ENCODE measurements at regions not wholly inside any gene's neighbourhood (a gene's known extent, or its start where the extent isn't known, plus 50 kb on each side); places are given as distances from the start of the nearest gene placed in this dataset.

DNA sequence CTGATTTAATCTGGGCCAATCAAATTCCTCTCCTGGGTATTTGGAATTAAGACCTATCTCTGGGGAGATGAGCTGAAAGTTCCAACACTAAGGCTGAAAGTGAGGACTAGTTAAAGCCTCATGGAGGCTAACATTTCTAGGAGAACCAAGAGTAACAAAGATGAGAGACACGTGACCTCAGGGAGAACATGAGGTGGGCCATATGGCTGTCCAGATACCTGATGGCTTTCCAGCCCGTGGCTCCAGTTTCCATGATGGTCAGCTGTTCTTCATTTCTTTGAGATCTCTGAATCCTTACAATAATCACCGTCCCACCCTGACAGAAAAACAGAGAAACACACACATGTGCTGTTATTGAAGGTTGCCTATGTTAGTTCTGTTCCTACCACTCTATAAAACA lies 66.1 kb downstream of the LEPR start:
- Mint-ChIP-seq H3K9me3 (no peaks in the 10 kb centered on the region), H3K4me1 (ENCODE audit: low read depth) (peaks cover 14% of the 10 kb centered on the region), H3K36me3 (ENCODE audit: low read depth) (peaks cover 9% of the 10 kb centered on the region; the same call in 1 of the 2 replicates), H3K27ac (no peak overlapping the region), H3K27me3 (ENCODE audit: insufficient read depth) (no peaks in the 10 kb centered on the region), H3K4me3 (no peak overlapping the region)
- TF ChIP-seq, protein P1, sequence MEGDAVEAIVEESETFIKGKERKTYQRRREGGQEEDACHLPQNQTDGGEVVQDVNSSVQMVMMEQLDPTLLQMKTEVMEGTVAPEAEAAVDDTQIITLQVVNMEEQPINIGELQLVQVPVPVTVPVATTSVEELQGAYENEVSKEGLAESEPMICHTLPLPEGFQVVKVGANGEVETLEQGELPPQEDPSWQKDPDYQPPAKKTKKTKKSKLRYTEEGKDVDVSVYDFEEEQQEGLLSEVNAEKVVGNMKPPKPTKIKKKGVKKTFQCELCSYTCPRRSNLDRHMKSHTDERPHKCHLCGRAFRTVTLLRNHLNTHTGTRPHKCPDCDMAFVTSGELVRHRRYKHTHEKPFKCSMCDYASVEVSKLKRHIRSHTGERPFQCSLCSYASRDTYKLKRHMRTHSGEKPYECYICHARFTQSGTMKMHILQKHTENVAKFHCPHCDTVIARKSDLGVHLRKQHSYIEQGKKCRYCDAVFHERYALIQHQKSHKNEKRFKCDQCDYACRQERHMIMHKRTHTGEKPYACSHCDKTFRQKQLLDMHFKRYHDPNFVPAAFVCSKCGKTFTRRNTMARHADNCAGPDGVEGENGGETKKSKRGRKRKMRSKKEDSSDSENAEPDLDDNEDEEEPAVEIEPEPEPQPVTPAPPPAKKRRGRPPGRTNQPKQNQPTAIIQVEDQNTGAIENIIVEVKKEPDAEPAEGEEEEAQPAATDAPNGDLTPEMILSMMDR (IDR thresholded peaks at IDR 0.05): no peak
- DNase-seq: no peak

- Mint-ChIP-seq H3K9me3 (no peaks in the 10 kb centered on the region), H3K36me3 (ENCODE audit: low read depth) (peaks cover 9% of the 10 kb centered on the region; the same call in 1 of the 2 replicates), H3K4me3 (no peak overlapping the region), H3K27me3 (ENCODE audit: insufficient read depth) (no peaks in the 10 kb centered on the region), H3K4me1 (ENCODE audit: low read depth) (peaks cover 26% of the 10 kb centered on the region), H3K27ac (no peak overlapping the region)
- TF ChIP-seq, protein P1 (IDR thresholded peaks at IDR 0.05): no peak
- no peak for DNase-seq
These were observed 69.0 kb downstream of the LEPR start for GRCh38 chr1:65489481-65489880.

- Mint-ChIP-seq H3K27ac (no peak overlapping the region), H3K4me3 (no peak overlapping the region), H3K9me3 (no peaks in the 10 kb centered on the region), H3K4me1 (ENCODE audit: low read depth) (peaks cover 35% of the 10 kb centered on the region), H3K27me3 (ENCODE audit: insufficient read depth) (no peaks in the 10 kb centered on the region), H3K36me3 (ENCODE audit: low read depth) (peaks cover 9% of the 10 kb centered on the region; the same call in 1 of the 2 replicates)
- TF ChIP-seq, protein P1 (IDR thresholded peaks at IDR 0.05): no peak
- DNase-seq: no peak
These were observed 70.0 kb downstream of the LEPR start for GRCh38 chr1:65490231-65491009.

DNA sequence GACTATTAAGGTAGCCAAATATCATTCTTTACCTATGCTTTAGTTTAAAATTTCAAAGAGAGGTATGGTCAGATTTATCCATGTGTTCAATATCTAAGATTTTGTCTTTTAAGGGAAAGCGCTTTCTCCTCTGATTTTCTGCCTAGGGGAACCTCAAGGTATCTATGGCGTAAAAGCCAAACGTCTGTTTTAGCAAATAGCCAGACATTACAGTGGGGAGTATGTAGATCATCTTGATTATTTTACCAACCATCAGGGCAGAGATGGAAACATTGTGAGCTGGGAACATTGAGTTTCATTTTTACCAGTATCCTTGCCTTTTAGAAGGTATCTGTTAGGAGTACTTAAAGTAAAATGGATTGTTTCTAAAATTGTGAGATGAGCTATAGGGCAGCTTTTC lies 71.0 kb downstream of the LEPR start:
- no peak for DNase-seq
- H3K36me3 Mint-ChIP-seq (ENCODE audit: low read depth): peaks cover 7% of the 10 kb centered on the region; the same call in 1 of the 2 replicates
- H3K9me3 Mint-ChIP-seq: no peaks in the 10 kb centered on the region
- TF ChIP-seq, protein P1 (IDR thresholded peaks at IDR 0.05): no peak
- peaks cover 39% of the 10 kb centered on the region for H3K4me1 Mint-ChIP-seq (ENCODE audit: low read depth)
- no peak overlapping the region for H3K27ac Mint-ChIP-seq
- H3K4me3 Mint-ChIP-seq: no peak overlapping the region
- H3K27me3 Mint-ChIP-seq (ENCODE audit: insufficient read depth): no peaks in the 10 kb centered on the region

GRCh38 chr1:65493802-65494201 lies 73.3 kb downstream of the LEPR start:
- TF ChIP-seq, protein P1 (IDR thresholded peaks at IDR 0.05): no peak
- peaks cover 49% of the 10 kb centered on the region for H3K4me1 Mint-ChIP-seq (ENCODE audit: low read depth)
- H3K9me3 Mint-ChIP-seq: no peaks in the 10 kb centered on the region
- H3K4me3 Mint-ChIP-seq: no peak overlapping the region
- H3K27me3 Mint-ChIP-seq (ENCODE audit: insufficient read depth): no peaks in the 10 kb centered on the region
- no peak overlapping the region for H3K27ac Mint-ChIP-seq
- 0 out of 2 replicates have a peak, but pooled peaks cover 1% of the 10 kb centered on the region for H3K36me3 Mint-ChIP-seq (ENCODE audit: low read depth)
- no peak for DNase-seq
